Trophoblast cell (in vitro differentiated cells and primary cell): ENCODE measurements at regions not wholly inside any gene's neighbourhood (a gene's known extent, or its start where the extent isn't known, plus 50 kb on each side); places are given as distances from the start of the nearest gene placed in this dataset.
A peak's percentile ranks its signal among the peaks of the same experiment; 100 is the strongest.
"Not testable (repeated sequence)": the region's sequence is repeated elsewhere in the genome, so short reads cannot be mapped to it uniquely, and the experiment has no call there.

Source experiments
- DNase-seq, 2 donors: peaks; one replicate each; pipeline ENCODE4 v3.0.0-alpha.2; 2016
- H2AFZ ChIP-seq: 2 replicates; pipeline ENCODE4 v1.6.1; 2013; ENCODE audit warnings: low read length, moderate library complexity, mild to moderate bottlenecking; ENCODE audit not compliant: insufficient read depth, poor library complexity
- H2AK5ac ChIP-seq: 2 replicates; pipeline ENCODE4 v1.6.1; 2013; ENCODE audit warnings: mild to moderate bottlenecking, low read length
- H2BK120ac ChIP-seq: 2 replicates; pipeline ENCODE4 v1.6.1; 2013; ENCODE audit warnings: low read length, mild to moderate bottlenecking, moderate library complexity; ENCODE audit not compliant: insufficient read depth, poor library complexity
- H2BK12ac ChIP-seq: 2 replicates; pipeline ENCODE4 v1.6.1; 2013; ENCODE audit warnings: mild to moderate bottlenecking, low read length, moderate library complexity
- H2BK5ac ChIP-seq: 2 replicates; pipeline ENCODE4 v1.6.1; 2013; ENCODE audit warnings: low read length, low read depth, moderate library complexity, mild to moderate bottlenecking; ENCODE audit not compliant: poor library complexity
- H3K14ac ChIP-seq: 2 replicates; pipeline ENCODE4 v1.6.1; 2013; ENCODE audit warnings: mild to moderate bottlenecking, low read length
- H3K18ac ChIP-seq: 2 replicates; pipeline ENCODE4 v1.6.1; 2013; ENCODE audit warnings: mild to moderate bottlenecking, low read length
- H3K23ac ChIP-seq: 2 replicates; pipeline ENCODE4 v1.6.1; 2013; ENCODE audit warnings: low read length
- H3K27ac ChIP-seq: 2 replicates; pipeline ENCODE4 v1.5.1; 2013; ENCODE audit warnings: low read depth, mild to moderate bottlenecking, inconsistent platforms, low read length, moderate library complexity
- H3K27me3 ChIP-seq: 2 replicates; pipeline ENCODE4 v1.6.1; 2013; ENCODE audit warnings: inconsistent platforms, mild to moderate bottlenecking, low read length, moderate library complexity; ENCODE audit not compliant: insufficient read depth
- H3K36me3 ChIP-seq, 2 experiments: 1 replicate in 1 of 2; 2 replicates in 1 of 2; pipeline ENCODE4 v1.6.1; 2013; ENCODE audit warnings: low read length in 2 of 2, mild to moderate bottlenecking in 2 of 2, moderate library complexity in 1 of 2; ENCODE audit not compliant: insufficient read depth in 2 of 2, control insufficient read depth in 1 of 2
- H3K4ac ChIP-seq: 2 replicates; pipeline ENCODE4 v1.6.1; 2013; ENCODE audit warnings: low read depth, mild to moderate bottlenecking, low read length, moderate library complexity
- H3K4me1 ChIP-seq, 2 experiments: 1 replicate in 1 of 2; 2 replicates in 1 of 2; pipeline ENCODE4 v1.6.1; 2013; ENCODE audit warnings: low read length in 2 of 2, mild to moderate bottlenecking in 2 of 2, moderate library complexity in 1 of 2; ENCODE audit not compliant: insufficient read depth in 2 of 2, control insufficient read depth in 1 of 2
- H3K4me2 ChIP-seq: 2 replicates; pipeline ENCODE4 v1.6.1; 2013; ENCODE audit warnings: inconsistent platforms, mild to moderate bottlenecking, low read length, moderate library complexity
- H3K4me3 ChIP-seq: 2 replicates; pipeline ENCODE4 v1.5.1; 2013; ENCODE audit warnings: mild to moderate bottlenecking, low read depth, low read length, inconsistent platforms
- H3K79me1 ChIP-seq: one replicate; pipeline ENCODE4 v1.6.1; 2013; ENCODE audit warnings: low read length
- H3K79me2 ChIP-seq: 2 replicates; pipeline ENCODE4 v1.6.1; 2013; ENCODE audit warnings: low read length, mild to moderate bottlenecking; ENCODE audit not compliant: control insufficient read depth, insufficient read depth, poor library complexity
- H3K9ac ChIP-seq: 2 replicates; pipeline ENCODE4 v1.6.1; 2013; ENCODE audit warnings: mild to moderate bottlenecking, low read length
- H3K9me3 ChIP-seq: 2 replicates; pipeline ENCODE4 v1.6.1; 2013; ENCODE audit warnings: low read depth, mild to moderate bottlenecking, control low read depth, inconsistent platforms, low read length; ENCODE audit not compliant: insufficient read depth
- H4K12ac ChIP-seq: 2 replicates; pipeline ENCODE4 v1.6.1; 2013; ENCODE audit warnings: low read depth, mild to moderate bottlenecking, low read length, moderate library complexity
- H4K8ac ChIP-seq: 2 replicates; pipeline ENCODE4 v1.6.1; 2013; ENCODE audit warnings: low read depth, mild to moderate bottlenecking, low read length, moderate library complexity
- H4K91ac ChIP-seq: one replicate; pipeline ENCODE4 v1.6.1; 2013; ENCODE audit warnings: low read depth, mild to moderate bottlenecking, low read length, moderate library complexity
- WGBS: extraction: QIAGEN DNeasy Blood & Tissue Kit; methylation state at CpG from one replicate; pipeline ENCODE4 v1.1.7; 2013; ENCODE audit warnings: missing lambda C conversion rate; ENCODE audit not compliant: insufficient read length, insufficient coverage; ENCODE audit errors: extremely low coverage; 5-methylcytosine and 5-hydroxymethylcytosine counted together

- Histone ChIP-seq H3K18ac (no peak overlapping the region), H3K9ac (no peak overlapping the region), H3K36me3 (no peaks in the 10 kb centered on the region), H2BK120ac (no peak overlapping the region), H3K14ac (no peak overlapping the region), H3K27ac (no peak overlapping the region), H4K8ac (no peak overlapping the region), H3K4me2 (no peak overlapping the region), H3K9me3 (no peaks in the 10 kb centered on the region), H2AK5ac (no peak overlapping the region), H4K91ac (no peak overlapping the region), H3K79me2 (no peaks in the 10 kb centered on the region), H4K12ac (no peak overlapping the region), H3K27me3 (no peaks in the 10 kb centered on the region), H3K23ac (no peak overlapping the region), H2AFZ (no peak overlapping the region), H2BK5ac (no peak overlapping the region), H3K4me1 (no peaks in the 10 kb centered on the region), H3K79me1 (no peaks in the 10 kb centered on the region), H2BK12ac (no peak overlapping the region), H3K4ac (no peak overlapping the region), H3K4me3 (no peak overlapping the region)
- peak; percentile 1 to 71 for DNase-seq
Observed at GRCh38 chr13:94842901-94843300, 130.6 kb upstream of the SOX21 start.

GRCh38 chr13:94837056-94837455 lies 124.7 kb upstream of the SOX21 start:
- not testable (repeated sequence) for H3K79me1 ChIP-seq, H4K8ac ChIP-seq, H2AK5ac ChIP-seq, H3K4me3 ChIP-seq, H2BK5ac ChIP-seq, H3K27ac ChIP-seq, H3K18ac ChIP-seq, DNase-seq, H2AFZ ChIP-seq, H2BK12ac ChIP-seq, H3K9me3 ChIP-seq, H3K79me2 ChIP-seq, H3K9ac ChIP-seq, H3K14ac ChIP-seq, H3K36me3 ChIP-seq, H3K4me1 ChIP-seq, H4K12ac ChIP-seq, H4K91ac ChIP-seq, H3K27me3 ChIP-seq, H3K4me2 ChIP-seq, H3K4ac ChIP-seq, H3K23ac ChIP-seq, H2BK120ac ChIP-seq
- no CpG with 5 or more reads among the region's 1 CpG for WGBS

GRCh38 chr13:94829837-94830365 lies 117.6 kb upstream of the SOX21 start:
- Histone ChIP-seq H3K9me3 (no peaks in the 10 kb centered on the region), H3K9ac (no peak overlapping the region), H3K27ac (no peak overlapping the region), H4K8ac (no peak overlapping the region), H2AFZ (no peak overlapping the region), H3K36me3 (no peaks in the 10 kb centered on the region), H3K18ac (no peak overlapping the region), H3K4me3 (no peak overlapping the region), H2BK120ac (no peak overlapping the region), H3K27me3 (no peaks in the 10 kb centered on the region), H2BK5ac (no peak overlapping the region), H3K4ac (no peak overlapping the region), H2BK12ac (no peak overlapping the region), H3K14ac (no peak overlapping the region), H4K12ac (no peak overlapping the region), H3K79me2 (no peaks in the 10 kb centered on the region), H3K4me1 (no peaks in the 10 kb centered on the region), H3K23ac (no peak overlapping the region), H3K79me1 (no peaks in the 10 kb centered on the region), H2AK5ac (no peak overlapping the region), H4K91ac (no peak overlapping the region), H3K4me2 (no peak overlapping the region)
- DNase-seq, result no peak
- 100% methylated on average over 1 of the region's 3 CpGs for WGBS

GRCh38 chr13:94829185-94829836 lies 117.0 kb upstream of the SOX21 start:
- no CpG with 5 or more reads among the region's 12 CpGs for WGBS
- no peaks in the 10 kb centered on the region for H3K79me1 ChIP-seq
- no peak overlapping the region for H2BK12ac ChIP-seq

More at GRCh38 chr13:94829185-94829836, 117.0 kb upstream of the SOX21 start:
- no peaks in the 10 kb centered on the region for H3K4me1 ChIP-seq
- H4K12ac ChIP-seq, result no peak overlapping the region
- no peak overlapping the region for H3K14ac ChIP-seq
- DNase-seq, result no peak
- H4K91ac ChIP-seq, result no peak overlapping the region
- H2AK5ac ChIP-seq, result no peak overlapping the region
- H2BK120ac ChIP-seq, result no peak overlapping the region
- H3K9me3 ChIP-seq, result no peaks in the 10 kb centered on the region
- H3K4me2 ChIP-seq, result no peak overlapping the region
- no peak overlapping the region for H3K27ac ChIP-seq
- H3K9ac ChIP-seq, result no peak overlapping the region
- H3K36me3 ChIP-seq, result no peaks in the 10 kb centered on the region
- no peaks in the 10 kb centered on the region for H3K27me3 ChIP-seq
- H4K8ac ChIP-seq, result no peak overlapping the region
- no peak overlapping the region for H3K23ac ChIP-seq
- no peak overlapping the region for H3K4me3 ChIP-seq
- H3K79me2 ChIP-seq, result no peaks in the 10 kb centered on the region
- no peak overlapping the region for H2AFZ ChIP-seq
- no peak overlapping the region for H2BK5ac ChIP-seq
- H3K18ac ChIP-seq, result no peak overlapping the region
- no peak overlapping the region for H3K4ac ChIP-seq
